ENCODE measurements at regions not wholly inside any gene's neighbourhood (a gene's known extent, or its start where the extent isn't known, plus 50 kb on each side); places are given as distances from the start of the nearest gene placed in this dataset.
"Not testable (repeated sequence)": the region's sequence is repeated elsewhere in the genome, so short reads cannot be mapped to it uniquely, and the experiment has no call there.

DNA sequence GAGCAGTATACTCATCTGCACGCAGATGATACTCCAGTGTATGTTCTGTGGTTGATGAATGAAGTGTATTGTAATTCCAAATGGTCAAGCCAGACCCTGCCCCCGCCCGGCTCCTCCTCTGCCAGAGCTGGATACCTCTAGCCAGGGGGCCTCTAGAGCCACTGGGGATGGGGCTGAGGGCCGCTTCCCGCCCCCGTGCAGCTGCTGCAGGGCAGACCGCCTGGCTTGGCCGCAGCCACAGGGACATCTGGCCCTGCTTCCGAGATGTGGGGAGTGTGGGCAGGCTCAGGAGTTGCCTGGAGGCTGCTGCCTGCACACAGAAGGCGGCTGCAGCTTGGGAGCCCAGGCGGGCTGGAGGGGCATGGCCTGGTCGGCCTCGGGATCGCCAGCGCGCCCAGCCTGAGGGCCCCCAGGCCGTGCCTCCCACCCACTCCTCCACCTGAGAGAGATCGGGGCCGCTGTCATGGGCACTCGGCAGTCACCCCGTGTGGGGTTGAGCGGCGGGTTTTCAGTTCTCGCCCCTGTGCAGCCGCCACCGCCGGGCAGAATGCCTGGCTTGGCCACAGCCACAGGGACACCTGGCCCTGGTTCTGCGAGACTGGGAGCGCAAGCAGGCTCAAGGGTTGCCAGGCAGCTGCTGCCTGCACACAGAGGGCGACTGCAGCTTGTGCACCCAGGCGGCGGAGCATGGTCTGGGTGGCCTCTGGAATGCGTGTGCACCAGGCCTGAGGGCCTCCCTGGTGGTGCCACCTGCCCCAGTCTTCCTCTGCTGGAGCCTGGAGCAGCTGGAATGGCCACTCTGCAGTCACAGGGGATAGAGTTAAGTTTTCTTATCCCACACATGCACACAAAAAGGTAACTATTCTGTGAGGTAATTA lies 1643.7 kb downstream of the SPATA31A7 start:
- H3K4me1 ChIP-seq (ENCODE audit: insufficient read depth, low read length); intact Hi-C loops (cut with micrococcal nuclease; ENCODE audit: unreplicated experiment); ATAC-seq; H3K4me3 ChIP-seq (replicated peaks in 1 of 3; ENCODE audit: insufficient read depth in 1 of 3, low read depth in 2 of 3, low read length in 3 of 3); POLR2A ChIA-PET; H2AFZ ChIP-seq (ENCODE audit: low read length); H3K9me3 ChIP-seq (ENCODE audit: low read length); in situ Hi-C loops (cut with HindIII; ENCODE audit: extremely low pct_ligation_motif_present, low pct_unique_long_range_greater_than_20kb); H3K79me2 ChIP-seq (ENCODE audit: insufficient read depth, low read length); FAIRE-seq; H3K27me3 ChIP-seq (ENCODE audit: control insufficient read depth in 1 of 2, insufficient read depth in 2 of 2, low read length in 2 of 2); H3K4me2 ChIP-seq (ENCODE audit: low read depth, low read length); CTCF ChIA-PET (ENCODE audit: low intra/inter-chr PET ratio, low total read pairs); H4K20me1 ChIP-seq (ENCODE audit: insufficient read depth, low read length); H3K36me3 ChIP-seq (replicated peaks in 1 of 2; ENCODE audit: control insufficient read depth in 1 of 2, insufficient read depth in 2 of 2, low read length in 2 of 2); BruUV-seq (replicated peaks); H3K9ac ChIP-seq (ENCODE audit: insufficient read depth, low read depth, low read length); H3K27ac ChIP-seq (ENCODE audit: extremely low read length, insufficient read depth, low read length); DNase-seq (ENCODE audit: low spot score): not testable (repeated sequence)
- 70% methylated on average over 17 of the region's 33 CpGs for WGBS (ENCODE audit: low lambda C conversion rate)

- intact Hi-C loops (cut with micrococcal nuclease; ENCODE audit: unreplicated experiment); BruUV-seq (replicated peaks); H3K4me1 ChIP-seq (ENCODE audit: insufficient read depth, low read length): not testable (repeated sequence)
Measured at GRCh38 chr9:62837254-62837911, 1647.5 kb downstream of the SPATA31A7 start.

More at GRCh38 chr9:62837254-62837911, 1647.5 kb downstream of the SPATA31A7 start:
- H3K9me3 ChIP-seq (ENCODE audit: low read length); H3K9ac ChIP-seq (ENCODE audit: insufficient read depth, low read depth, low read length); H4K20me1 ChIP-seq (ENCODE audit: insufficient read depth, low read length); in situ Hi-C loops (cut with HindIII; ENCODE audit: extremely low pct_ligation_motif_present, low pct_unique_long_range_greater_than_20kb); H3K36me3 ChIP-seq (replicated peaks in 1 of 2; ENCODE audit: control insufficient read depth in 1 of 2, insufficient read depth in 2 of 2, low read length in 2 of 2); H2AFZ ChIP-seq (ENCODE audit: low read length); POLR2A ChIA-PET; H3K27ac ChIP-seq (ENCODE audit: extremely low read length, insufficient read depth, low read length); H3K27me3 ChIP-seq (ENCODE audit: control insufficient read depth in 1 of 2, insufficient read depth in 2 of 2, low read length in 2 of 2); FAIRE-seq; H3K79me2 ChIP-seq (ENCODE audit: insufficient read depth, low read length); DNase-seq (ENCODE audit: low spot score); CTCF ChIA-PET (ENCODE audit: low intra/inter-chr PET ratio, low total read pairs): not testable (repeated sequence)
- peak; percentile 59 for ATAC-seq
- peak overlapping the region; percentile 47; the same call in 1 of the 2 replicates for H3K4me2 ChIP-seq (ENCODE audit: low read depth, low read length)
- H3K4me3 ChIP-seq (replicated peaks in 1 of 3; ENCODE audit: insufficient read depth in 1 of 3, low read depth in 2 of 3, low read length in 3 of 3): peak overlapping the region in 2 of 3 experiments; percentile 11 to 67; a peak in 4 of 6 replicates
- TF ChIP-seq, protein P1, sequence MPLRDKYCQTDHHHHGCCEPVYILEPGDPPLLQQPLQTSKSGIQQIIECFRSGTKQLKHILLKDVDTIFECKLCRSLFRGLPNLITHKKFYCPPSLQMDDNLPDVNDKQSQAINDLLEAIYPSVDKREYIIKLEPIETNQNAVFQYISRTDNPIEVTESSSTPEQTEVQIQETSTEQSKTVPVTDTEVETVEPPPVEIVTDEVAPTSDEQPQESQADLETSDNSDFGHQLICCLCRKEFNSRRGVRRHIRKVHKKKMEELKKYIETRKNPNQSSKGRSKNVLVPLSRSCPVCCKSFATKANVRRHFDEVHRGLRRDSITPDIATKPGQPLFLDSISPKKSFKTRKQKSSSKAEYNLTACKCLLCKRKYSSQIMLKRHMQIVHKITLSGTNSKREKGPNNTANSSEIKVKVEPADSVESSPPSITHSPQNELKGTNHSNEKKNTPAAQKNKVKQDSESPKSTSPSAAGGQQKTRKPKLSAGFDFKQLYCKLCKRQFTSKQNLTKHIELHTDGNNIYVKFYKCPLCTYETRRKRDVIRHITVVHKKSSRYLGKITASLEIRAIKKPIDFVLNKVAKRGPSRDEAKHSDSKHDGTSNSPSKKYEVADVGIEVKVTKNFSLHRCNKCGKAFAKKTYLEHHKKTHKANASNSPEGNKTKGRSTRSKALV (CRISPR knock-in tag; IDR thresholded peaks at IDR 0.05): peak; percentile 72
- 0 out of 2 replicates have a peak, but pooled peaks have one; percentile 11 for TF ChIP-seq KDM2A (CRISPR knock-in tag; IDR thresholded peaks at IDR 0.05; ENCODE audit: borderline replicate concordance, low read depth)
- TF ChIP-seq CBFB (CRISPR knock-in tag; IDR thresholded peaks at IDR 0.05): 0 out of 2 replicates have a peak, but pooled peaks have one; percentile 7
- TF ChIP-seq, protein P2, sequence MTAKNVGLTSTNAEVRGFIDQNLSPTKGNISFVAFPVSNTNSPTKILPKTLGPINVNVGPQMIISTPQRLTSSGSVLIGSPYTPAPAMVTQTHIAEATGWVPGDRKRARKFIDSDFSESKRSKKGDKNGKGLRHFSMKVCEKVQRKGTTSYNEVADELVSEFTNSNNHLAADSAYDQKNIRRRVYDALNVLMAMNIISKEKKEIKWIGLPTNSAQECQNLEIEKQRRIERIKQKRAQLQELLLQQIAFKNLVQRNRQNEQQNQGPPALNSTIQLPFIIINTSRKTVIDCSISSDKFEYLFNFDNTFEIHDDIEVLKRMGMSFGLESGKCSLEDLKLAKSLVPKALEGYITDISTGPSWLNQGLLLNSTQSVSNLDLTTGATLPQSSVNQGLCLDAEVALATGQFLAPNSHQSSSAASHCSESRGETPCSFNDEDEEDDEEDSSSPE (CRISPR knock-in tag; IDR thresholded peaks at IDR 0.05): 0 out of 2 replicates have a peak, but pooled peaks have one; percentile 32
- TF ChIP-seq ZNF768 (CRISPR knock-in tag; IDR thresholded peaks at IDR 0.05): peak; percentile 7; the same call in 1 of the 2 replicates
- peak; percentile 36; the same call in 1 of the 2 replicates for TF ChIP-seq SAP130 (CRISPR knock-in tag; IDR thresholded peaks at IDR 0.05; ENCODE audit: low read depth)
- TF ChIP-seq, protein P3, sequence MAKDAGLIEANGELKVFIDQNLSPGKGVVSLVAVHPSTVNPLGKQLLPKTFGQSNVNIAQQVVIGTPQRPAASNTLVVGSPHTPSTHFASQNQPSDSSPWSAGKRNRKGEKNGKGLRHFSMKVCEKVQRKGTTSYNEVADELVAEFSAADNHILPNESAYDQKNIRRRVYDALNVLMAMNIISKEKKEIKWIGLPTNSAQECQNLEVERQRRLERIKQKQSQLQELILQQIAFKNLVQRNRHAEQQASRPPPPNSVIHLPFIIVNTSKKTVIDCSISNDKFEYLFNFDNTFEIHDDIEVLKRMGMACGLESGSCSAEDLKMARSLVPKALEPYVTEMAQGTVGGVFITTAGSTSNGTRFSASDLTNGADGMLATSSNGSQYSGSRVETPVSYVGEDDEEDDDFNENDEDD (CRISPR knock-in tag; IDR thresholded peaks at IDR 0.05; ENCODE audit: borderline replicate concordance): peak; percentile 29; the same call in 1 of the 2 replicates
- peak; percentile 8; the same call in 1 of the 2 replicates for TF ChIP-seq BRD4 (CRISPR knock-in tag; IDR thresholded peaks at IDR 0.05)
- TF ChIP-seq GABPB1 (CRISPR knock-in tag; IDR thresholded peaks at IDR 0.05): peak; percentile 41; the same call in 1 of the 2 replicates
- peak; percentile 65 for TF ChIP-seq ELF1 (CRISPR knock-in tag; IDR thresholded peaks at IDR 0.05)
- peak; percentile 13; the same call in 1 of the 2 replicates for TF ChIP-seq PHF8 (CRISPR knock-in tag; IDR thresholded peaks at IDR 0.05)
- peak; percentile 64 for TF ChIP-seq ZFY (CRISPR knock-in tag; IDR thresholded peaks at IDR 0.05)
- WGBS (ENCODE audit: low lambda C conversion rate): 18% methylated on average over 43 of the region's 50 CpGs

All from HepG2 (cell line).